GM18511 (cell line): ENCODE measurements at regions not wholly inside any gene's neighbourhood (a gene's known extent, or its start where the extent isn't known, plus 50 kb on each side); places are given as distances from the start of the nearest gene placed in this dataset.

Experiments used
- ATAC-seq: cut with Tn5 transposase; IDR thresholded peaks from one replicate; pipeline ENCODE4 v1.9.1; 2021; ENCODE audit warnings: mild to moderate bottlenecking, moderate library complexity; ENCODE audit not compliant: unreplicated experiment

DNA sequence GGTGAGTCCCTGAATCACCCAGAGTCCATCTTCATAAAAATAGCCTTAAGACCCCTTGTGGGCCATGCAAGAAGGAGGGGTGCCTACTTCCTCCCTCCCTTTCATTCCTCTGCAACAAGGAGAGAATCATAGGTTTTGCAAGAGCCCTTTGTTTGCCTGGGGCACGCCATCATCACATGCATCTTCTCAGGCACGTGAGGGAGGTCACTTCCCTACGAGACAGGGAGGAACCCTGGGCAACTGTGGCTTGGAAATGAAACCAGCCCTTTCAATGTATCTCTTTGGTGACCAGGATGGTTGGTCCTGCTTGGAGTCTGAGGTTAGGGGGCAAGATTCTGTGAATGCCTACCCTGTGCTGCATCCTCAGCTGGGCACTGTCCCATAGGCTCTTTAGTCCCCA is 194.8 kb downstream of the MAFB start:
- no peak for ATAC-seq

DNA sequence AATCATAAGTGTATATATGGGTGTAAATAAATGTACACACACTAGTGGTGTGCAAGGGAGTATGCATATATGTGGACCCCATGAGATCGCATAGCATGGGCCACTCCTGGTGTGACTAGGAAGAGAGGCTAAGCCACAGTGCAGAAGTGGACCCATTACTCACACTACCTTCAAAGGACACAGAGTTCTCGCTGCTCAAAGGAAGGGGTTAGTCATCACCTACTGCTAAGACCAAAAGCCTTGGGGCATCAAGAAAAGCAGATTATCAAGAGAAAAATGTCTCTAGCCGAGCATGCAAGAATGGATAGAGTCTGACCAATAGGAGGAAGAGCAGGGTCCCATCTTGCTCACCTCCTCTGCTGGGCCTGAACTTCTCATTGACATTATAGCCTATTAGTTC is 195.5 kb downstream of the MAFB start:
- ATAC-seq: no peak

DNA sequence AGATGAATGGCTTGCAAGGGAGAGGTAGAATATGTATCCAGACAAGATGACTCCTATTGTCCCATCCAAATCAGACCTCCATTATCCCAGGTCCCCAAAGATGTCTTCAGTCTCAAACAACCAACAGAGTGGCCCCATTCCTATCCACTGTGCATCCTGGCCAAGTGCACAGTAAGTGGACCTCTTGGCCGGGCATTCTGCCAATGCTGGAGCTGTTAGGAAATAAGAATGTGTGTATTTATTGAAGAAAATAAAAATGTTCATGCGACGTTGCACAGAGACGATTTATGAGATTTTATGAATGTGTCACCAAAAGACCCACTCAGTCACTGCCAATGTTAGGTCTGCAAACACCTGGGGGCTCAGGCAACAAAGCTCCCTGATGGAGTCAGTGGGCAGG is 196.0 kb downstream of the MAFB start:
- no peak for ATAC-seq

DNA sequence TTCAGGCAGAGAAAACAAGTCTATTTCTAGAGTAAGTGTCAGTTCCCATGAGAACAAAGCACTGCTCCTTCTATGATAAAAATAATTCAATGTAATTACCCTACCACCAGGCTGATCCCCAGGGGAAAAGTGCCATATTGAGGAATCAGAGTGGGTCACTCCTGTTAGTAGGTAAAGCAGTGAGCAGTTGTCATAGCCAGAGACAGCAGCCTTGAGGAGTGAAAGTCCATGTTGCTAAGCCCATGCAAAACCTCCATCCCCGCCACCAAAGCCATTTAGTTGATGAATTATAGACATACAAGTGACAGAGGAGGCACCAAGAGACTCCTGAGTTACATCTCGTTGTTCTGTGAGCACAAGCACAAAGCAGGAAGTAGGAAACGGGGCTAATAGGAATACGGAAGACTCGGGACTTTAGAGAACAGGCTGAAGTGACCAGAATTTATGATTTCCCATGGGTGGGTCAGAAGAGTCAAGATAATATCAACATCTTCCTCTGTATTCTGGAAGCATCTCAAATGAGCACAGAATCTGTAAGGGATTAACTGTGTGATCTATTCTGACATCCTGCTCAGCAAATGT is 197.9 kb downstream of the MAFB start:
- no peak for ATAC-seq

DNA sequence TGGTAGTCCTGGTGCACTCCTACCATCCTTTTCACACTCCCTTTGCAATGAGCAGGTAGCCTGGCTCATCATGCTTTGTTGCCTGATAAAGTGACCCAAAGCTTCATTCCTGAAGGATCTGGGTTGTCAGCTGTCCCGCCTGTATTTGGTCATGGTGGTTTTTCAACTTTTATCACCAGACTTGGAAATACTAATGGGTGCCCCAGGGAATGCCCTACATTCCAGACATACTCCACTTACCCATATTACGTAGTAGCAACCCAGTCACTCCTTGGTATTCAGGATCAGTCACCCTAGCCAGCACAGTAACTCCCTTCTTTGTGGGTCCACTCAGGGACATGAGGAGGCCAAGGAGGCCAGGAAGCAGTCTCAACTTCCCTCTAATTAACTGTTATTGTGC is 199.2 kb downstream of the MAFB start:
- no peak for ATAC-seq

DNA sequence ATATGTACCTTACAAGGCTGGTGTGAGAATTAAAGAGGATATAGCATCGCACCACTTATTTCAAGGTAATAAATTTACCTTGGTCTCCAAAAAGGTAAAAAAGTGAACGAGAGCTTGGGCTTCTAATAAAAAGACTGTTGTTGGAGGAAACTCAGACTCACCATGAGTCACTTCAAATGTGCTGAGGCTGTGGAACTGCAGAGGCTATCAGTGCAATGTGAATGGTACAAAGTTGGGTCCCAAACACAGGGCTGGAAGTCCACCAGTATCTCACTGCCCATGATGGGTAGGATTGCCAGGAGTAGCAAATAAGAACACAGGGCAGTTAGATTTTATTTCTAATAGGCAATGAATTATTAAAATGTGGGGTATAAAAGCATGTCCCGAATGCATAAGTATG is 200.6 kb downstream of the MAFB start:
- no peak for ATAC-seq

DNA sequence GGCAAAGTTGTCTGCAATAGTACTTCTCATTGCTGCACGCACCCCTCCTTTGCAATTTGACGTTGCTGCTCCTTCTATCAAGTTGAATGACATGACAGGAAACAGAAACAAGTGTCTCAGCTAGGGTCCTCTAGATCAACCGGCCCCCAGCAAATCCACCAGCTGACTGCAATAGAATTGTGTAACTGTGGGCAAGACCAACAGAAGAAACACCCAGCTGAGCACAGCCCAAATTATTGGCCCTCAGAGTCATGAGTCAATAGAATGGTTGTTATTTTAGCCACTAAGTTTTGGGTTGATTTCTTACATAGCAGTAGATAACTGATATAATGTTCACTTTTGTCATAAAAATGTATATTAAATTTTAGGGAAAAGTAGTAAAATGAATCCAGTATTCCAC is 202.7 kb downstream of the MAFB start:
- no peak for ATAC-seq

DNA sequence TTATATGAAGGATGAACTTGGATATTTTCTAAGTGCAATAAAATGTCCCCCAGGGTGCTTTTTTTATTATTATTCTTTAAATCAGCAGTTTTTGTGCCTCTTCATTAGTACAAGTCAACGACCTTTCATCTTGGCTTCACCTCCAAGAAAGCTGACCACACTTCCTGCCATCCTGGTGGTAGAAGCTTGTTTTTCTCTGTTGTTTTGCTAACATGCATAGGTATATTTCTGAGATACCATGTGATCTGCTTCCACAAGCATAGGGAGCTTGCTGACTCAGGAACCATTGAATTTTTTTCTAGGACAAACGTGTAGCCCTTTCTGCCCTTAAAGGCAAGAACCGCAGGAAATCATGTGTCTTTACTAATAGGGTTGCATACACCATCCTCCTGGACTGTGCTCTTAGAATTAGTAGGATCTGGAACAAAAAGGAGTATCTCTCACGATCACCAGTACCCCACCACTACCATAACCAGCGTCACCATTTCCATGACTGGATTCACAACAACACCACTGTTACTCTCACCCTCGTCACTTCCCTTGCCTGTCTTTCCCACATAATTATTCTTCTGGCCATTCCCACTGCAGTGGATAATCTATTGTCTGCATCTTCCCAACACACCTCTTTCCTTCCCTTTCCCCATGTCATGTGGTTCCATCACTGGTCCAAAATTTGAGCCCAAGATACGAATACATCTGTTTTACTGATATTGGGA is 207.1 kb downstream of the MAFB start:
- ATAC-seq: no peak

DNA sequence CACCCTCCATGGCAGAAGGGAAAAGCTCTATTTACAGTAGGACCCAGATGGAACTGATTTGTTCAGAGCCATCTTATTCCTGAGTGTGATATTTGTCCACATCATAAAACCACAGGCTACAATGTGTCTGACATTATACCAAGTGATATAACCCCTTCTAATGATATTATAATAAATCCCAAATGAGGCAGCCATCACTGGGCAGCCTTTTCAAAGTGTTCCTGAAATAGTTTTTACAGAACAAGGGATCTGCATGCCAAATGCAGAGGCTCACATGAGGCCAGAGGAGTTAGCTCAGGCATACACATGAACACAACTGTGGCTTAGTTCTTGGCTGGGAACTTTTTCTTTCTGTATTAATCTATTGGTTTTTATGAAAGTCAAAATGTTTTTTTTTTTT is 207.7 kb downstream of the MAFB start:
- ATAC-seq: no peak

DNA sequence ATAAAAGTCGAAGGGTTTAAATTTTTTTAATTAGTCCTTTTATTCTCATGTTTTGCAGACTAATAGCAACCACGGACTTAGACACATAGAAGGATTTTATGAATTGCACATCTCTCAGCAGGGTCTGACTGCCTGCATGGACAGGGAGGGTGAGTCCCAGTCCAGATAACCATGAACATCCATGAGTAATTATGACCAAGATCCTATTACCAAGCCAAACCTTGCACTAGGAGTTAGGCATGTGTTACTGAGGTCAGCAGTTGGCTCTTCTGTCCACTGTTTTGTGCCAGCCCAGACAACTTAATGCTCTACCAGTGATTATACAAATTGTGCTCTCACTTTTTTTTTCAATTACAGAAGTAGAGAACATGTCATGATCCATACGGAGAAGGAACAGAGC is 211.2 kb downstream of the MAFB start:
- ATAC-seq: no peak

DNA sequence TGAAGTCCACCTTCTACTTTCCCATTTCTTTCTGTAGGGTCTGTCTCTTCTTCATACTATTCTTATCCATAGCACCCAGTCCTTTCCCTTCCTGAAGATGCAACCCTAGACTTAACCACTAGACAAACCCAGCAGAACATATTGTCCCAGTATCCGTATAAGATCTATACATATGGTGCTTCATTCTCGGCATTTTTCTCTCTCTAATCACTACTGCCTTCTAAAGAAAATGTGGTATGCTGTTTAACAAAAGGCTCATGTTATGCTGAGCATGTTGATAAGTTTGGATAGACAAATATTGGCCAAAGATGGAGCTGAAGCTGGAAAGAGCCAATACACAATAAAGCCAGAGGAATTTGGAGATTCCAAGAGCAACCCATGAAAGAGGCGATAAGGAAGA is 212.6 kb downstream of the MAFB start:
- no peak for ATAC-seq

DNA sequence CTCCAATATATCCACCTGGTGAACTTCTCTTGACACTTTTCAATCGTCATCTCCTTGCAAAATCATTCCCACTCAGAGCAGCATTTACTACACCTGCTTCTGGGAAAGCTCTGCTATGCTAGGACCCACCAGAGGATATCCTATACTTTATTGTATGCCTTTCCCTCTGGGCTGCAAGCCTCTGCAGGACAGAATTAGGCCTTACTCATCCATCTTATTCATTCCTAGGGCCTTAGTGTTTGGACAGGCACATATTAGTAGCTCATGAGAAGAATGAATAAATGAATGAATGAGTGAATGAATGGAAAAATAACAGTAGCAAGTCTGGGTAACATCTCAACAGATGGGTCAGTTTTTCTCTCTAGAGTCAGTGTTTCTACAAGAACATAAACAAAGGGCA is 216.1 kb downstream of the MAFB start:
- ATAC-seq: no peak

DNA sequence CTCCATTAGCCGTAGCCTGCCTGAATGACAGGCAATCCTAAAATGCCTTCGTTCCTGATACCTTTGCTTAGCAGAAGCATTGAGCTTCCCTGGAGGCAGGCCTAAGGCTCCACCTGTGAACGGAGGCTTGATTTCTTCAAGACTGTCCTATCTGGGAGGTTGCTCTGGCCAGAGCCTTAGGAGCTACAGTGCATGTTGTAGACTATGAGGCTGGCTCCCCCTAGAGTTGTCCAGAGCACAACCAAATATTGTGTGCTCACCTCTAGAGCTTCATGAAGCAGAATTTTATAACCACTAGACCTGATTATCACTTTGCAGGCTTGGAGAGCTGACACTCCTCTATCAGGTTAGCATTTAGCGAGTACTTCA is 217.8 kb downstream of the MAFB start:
- ATAC-seq: no peak

DNA sequence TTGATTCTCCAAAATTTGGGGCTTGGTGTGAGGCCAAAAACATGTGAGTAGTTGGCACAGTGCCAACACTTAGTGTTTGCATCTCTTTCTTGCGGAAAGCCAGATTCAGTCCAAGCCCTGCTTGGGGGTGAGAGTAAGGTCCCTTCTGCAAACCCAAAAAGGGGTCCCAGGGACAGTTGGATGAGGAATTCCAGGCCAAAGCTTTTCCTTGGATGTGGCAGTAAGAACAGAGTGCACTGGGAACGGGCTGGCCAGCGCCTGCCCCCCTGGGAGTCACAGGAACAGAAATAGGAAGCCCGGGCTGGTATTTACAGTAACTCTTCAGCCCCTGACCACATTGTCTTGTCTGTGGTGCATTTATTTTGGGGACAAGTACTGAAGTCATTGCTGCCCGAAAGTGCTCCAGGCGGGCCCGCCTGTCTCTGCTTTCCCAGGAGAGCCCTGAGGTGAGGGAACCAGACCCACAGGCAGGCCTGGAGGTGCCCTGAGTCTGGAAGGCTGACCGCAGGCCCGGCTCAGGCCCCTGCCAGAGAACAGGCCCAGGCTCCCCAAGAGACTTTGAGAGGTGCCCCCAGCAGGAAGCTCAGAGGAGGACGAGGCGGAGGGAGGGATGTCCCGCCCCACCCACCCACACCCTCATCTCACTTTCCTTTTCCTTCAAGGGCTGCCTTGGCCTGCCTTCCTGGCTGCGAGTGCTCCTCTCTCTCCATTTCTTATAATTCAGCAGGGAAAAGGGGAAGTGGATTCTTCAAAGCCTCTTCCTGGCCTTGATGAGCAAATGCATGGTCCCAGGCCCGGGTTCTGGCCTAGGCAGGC is 218.4 kb downstream of the MAFB start:
- no peak for ATAC-seq

DNA sequence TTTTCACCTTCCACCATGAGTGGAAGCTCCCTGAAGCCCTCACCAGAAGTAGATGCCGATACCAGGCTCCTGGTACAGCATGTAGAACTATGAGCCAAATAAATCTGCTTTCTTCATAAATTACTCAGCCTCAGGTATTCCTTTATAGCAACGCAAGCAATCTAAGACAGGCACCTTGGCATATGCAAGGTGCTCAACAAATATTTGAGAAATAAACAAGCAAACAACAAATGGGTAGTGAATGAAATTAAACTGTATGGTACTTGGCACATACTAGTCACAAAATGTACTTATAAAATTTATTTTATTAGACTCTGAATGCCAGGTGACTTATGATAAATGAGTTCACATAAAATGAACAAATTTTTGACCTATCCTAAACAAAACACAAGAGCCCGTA is 220.3 kb downstream of the MAFB start:
- no peak for ATAC-seq

DNA sequence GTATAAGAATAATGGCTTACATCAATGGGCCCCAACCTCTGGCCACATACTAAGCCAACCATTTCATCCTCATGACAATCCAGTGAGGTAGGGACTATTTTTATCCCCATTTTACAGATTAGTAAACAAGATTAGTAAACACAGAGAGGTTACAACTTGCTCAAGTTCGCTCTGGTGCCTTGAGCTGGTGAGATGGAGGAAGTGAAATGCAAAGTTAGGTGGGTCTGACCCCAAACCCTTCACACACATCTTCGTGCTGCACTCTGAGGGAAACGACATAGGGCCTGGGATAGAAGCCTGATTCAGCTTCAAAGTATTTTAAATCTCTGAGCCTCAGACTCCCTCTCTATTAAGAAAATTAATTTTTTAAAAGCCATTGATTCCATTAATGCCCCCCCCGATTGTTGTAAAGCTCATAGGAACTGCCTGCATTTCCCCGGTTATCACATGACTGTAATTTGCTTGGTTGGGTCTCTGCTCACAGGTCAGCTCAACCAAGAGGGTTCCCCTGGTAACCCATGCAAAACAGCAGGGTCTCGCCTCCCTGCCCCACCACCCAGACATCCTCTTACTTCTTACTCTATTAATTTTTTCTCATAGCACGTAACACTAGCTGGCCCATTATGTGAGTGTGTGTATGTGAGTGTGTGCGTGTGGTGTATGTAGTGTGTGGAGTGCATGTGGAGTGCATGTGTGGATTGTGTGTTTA is 221.2 kb downstream of the MAFB start:
- no peak for ATAC-seq

DNA sequence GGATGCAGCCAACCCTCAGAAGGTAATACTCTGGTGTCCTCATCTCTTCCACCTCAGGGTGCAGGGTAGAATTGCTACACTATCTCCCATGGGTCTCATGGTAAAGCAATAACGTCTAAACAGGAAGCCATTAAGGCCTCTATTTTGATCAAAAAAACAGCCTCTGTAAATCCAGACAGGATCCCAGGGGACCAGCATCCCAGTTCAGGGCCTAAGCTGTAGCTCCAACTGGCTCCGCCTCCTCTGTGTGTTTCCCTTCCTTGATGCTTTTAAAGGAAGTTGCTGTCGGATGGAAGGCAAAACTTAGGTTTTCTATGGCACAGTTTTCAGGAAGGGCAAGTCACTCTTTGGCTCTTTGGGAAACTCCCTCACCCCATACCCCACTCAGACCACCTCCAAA is 222.0 kb downstream of the MAFB start:
- ATAC-seq: no peak

DNA sequence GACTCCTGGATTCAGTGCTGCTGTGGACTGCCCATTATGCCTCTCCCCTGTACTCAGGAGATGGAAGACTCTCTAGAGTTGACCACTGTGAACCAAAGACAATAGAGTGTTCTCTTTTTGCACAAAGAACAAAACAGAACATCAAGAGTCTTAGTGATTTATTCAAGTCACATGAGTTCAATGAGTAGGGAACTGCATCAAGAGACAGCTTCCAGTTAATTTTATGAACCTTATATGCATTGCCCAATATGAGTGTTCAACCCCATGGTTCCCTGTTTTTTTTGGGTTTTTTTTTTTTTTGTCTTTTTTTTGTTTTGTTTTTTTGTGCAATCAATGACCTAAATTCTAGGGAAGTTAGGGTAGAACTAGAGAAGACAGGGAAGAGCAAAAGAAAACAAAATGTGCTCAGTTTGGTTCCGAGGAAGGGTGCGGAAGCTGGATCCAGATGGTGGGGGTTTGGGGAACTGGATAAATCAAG is 224.3 kb downstream of the MAFB start:
- no peak for ATAC-seq

DNA sequence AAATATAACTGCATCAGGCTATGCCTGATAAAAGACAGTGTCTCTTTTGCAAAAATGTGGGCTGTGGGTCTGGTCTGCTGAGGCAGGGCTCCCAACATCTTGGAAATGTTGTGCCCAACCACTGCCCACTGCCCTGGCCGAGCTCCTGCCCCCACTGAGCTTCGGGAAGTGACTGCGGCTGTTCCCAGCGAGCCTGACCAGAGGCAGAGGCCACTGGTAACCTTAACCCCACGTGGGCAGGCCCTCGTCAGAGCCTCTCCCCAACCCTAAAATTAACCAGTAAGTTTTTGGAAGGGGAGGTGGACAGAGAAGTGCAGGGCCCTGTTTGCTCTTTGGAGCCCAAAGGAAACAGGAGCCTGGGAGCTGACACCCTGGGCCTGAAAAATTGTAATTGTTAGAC is 225.9 kb downstream of the MAFB start:
- ATAC-seq: no peak

DNA sequence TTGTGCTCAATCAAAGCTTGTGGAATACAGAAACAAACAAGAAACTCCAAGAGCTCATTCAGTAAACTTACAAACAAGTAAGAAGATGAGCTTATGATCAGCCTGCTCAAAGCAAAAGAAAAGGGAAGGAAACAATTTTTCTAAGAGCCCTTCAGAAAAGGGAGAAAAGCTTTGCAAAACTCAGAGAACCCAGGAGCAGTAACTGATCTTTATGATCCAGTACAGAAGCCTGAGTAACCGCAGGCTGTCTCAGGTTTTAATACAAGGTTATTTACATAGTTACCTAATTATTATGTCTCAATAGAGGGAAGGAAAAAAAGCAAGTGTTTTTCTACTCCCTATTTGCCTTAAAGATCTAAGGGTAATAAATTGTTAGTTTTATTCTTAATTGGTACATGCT is 226.5 kb downstream of the MAFB start:
- no peak for ATAC-seq

DNA sequence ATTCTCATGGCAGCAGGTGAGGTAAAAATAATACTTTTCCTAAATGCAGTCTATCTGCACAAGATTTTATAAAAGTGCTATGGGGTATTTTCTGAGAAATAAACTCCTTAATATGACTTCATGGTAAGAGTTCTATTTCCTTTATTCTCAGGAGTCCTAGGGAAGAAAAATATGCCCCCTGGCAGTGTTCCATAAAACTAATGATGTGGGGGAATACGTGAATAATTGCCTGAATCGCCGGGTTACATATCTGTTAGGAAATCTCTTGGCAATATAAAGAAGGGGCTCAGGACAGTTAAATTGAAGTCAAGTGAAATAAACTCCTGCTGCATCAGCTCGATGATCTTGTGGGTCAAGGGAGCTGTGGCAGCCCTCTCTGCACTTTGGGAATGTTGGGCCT is 229.7 kb downstream of the MAFB start:
- ATAC-seq: no peak

DNA sequence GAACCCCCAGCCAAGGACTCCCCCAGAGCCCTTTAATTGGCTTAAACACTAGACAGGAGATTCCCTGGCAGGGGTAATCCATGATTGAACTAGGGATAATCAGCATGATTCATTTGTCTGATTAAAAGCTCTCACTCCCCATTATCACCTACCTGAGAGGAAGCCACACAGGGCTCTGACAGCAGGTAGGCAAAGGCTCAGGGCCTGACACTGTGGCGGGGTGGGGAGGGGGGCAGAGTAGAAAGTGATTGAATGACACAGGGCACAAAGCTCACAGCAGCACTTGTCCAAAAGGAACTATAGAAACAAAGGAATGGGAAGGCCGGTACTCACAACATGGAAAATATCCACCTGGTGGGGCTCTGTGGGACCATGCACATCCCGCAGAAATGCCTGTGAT is 231.6 kb downstream of the MAFB start:
- ATAC-seq: no peak
